Natural killer cell (primary cell): ENCODE measurements at regions not wholly inside any gene's neighbourhood (a gene's known extent, or its start where the extent isn't known, plus 50 kb on each side); places are given as distances from the start of the nearest gene placed in this dataset.

ENCODE experiments used
- ATAC-seq, 3 donors: fragments of 150-1000 bp in 2 of 3; fragments of 200-7000 bp in 1 of 3; cut with Tn5 transposase; 1 replicate in 1 of 3; 2 replicates in 2 of 3; pipeline ENCODE4 v1.10.0; 2021; ENCODE audit warnings: mild to moderate bottlenecking in 2 of 3, moderate library complexity in 2 of 3
- DNase-seq, 2 donors: peaks; one replicate each; pipeline versions ENCODE4 v3.0.0 to v3.0.0-alpha.2; 2013 to 2021; ENCODE audit warnings: mixed read lengths in 1 of 2
- H3K27ac ChIP-seq: one replicate; pipeline ENCODE4 v1.5.1; 2013; ENCODE audit warnings: mild to moderate bottlenecking, low read length
- H3K27me3 ChIP-seq: one replicate; pipeline ENCODE4 v1.6.1; 2013; ENCODE audit warnings: low read length; ENCODE audit not compliant: control insufficient read depth, insufficient read depth
- H3K36me3 ChIP-seq: one replicate; pipeline ENCODE4 v1.6.1; 2013; ENCODE audit warnings: low read length; ENCODE audit not compliant: control insufficient read depth, insufficient read depth
- H3K4me1 ChIP-seq: one replicate; pipeline ENCODE4 v1.6.1; 2013; ENCODE audit warnings: low read length; ENCODE audit not compliant: control insufficient read depth, insufficient read depth
- H3K4me3 ChIP-seq: one replicate; pipeline ENCODE4 v1.5.1; 2013; ENCODE audit warnings: low read length
- H3K9me3 ChIP-seq: one replicate; pipeline ENCODE4 v1.6.1; 2013; ENCODE audit warnings: low read length; ENCODE audit not compliant: control insufficient read depth, insufficient read depth
- H3K27ac Mint-ChIP-seq, 2 donors: one replicate each; pipeline ENCODE4 v1.8.0; 2022; ENCODE audit warnings: mild to moderate bottlenecking in 2 of 2, mixed read lengths in 2 of 2, moderate library complexity in 1 of 2
- H3K27me3 Mint-ChIP-seq, 2 donors: one replicate each; pipeline ENCODE4 v1.8.0; 2022; ENCODE audit warnings: low read depth in 2 of 2, mixed read lengths in 2 of 2
- H3K36me3 Mint-ChIP-seq: one replicate; pipeline ENCODE4 v1.8.0; 2022; ENCODE audit warnings: mixed read lengths
- H3K4me1 Mint-ChIP-seq, 2 donors: one replicate each; pipeline ENCODE4 v1.8.0; 2022; ENCODE audit warnings: mixed read lengths in 2 of 2
- H3K4me3 Mint-ChIP-seq: one replicate; pipeline ENCODE4 v1.8.0; 2022; ENCODE audit warnings: mild to moderate bottlenecking, moderate library complexity, mixed read lengths
- H3K9me3 Mint-ChIP-seq, 2 donors: one replicate each; pipeline ENCODE4 v1.8.0; 2022; ENCODE audit warnings: mixed read lengths in 2 of 2
- WGBS: methylation state at CpG from one replicate; pipeline ENCODE4 v1.1.7; 2013; ENCODE audit warnings: missing lambda C conversion rate; ENCODE audit not compliant: insufficient coverage; 5-methylcytosine and 5-hydroxymethylcytosine counted together
- intact Hi-C: fragments of 100-400 bp; cut with micrococcal nuclease; formaldehyde crosslinking; loops from one replicate; pipeline ENCODE4 v1.14.2; 2022
- TF ChIP-seq, protein P1 (sequence below): fragments of 200-600 bp; IDR thresholded peaks from one replicate; pipeline ENCODE4 v1.8.0; 2022; ENCODE audit warnings: antibody characterized with exemption

DNA sequence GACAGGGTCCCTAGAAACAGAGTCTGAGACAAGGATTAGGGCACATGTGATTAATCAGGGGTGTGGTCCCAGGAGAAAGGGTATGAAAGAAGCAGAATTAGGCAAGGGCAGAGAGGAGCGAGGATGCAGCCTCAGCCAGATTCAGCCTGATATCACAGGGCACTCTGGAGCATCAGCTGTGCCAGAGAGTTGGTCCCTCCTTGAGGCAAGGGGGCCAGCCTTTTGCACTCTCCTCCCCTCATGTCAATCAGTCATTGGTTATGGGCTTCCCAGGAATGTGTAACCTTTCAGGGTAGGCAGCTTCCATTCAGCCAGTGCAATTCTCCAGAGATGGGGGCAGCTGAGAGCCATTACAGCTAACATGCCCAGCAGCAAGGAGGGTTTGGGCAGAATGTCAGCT is 152.6 kb upstream of the LHX1 start:
- TF ChIP-seq, protein P1, sequence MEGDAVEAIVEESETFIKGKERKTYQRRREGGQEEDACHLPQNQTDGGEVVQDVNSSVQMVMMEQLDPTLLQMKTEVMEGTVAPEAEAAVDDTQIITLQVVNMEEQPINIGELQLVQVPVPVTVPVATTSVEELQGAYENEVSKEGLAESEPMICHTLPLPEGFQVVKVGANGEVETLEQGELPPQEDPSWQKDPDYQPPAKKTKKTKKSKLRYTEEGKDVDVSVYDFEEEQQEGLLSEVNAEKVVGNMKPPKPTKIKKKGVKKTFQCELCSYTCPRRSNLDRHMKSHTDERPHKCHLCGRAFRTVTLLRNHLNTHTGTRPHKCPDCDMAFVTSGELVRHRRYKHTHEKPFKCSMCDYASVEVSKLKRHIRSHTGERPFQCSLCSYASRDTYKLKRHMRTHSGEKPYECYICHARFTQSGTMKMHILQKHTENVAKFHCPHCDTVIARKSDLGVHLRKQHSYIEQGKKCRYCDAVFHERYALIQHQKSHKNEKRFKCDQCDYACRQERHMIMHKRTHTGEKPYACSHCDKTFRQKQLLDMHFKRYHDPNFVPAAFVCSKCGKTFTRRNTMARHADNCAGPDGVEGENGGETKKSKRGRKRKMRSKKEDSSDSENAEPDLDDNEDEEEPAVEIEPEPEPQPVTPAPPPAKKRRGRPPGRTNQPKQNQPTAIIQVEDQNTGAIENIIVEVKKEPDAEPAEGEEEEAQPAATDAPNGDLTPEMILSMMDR = no peak
- intact Hi-C loops = no loop called here
- Histone ChIP-seq H3K27me3 (peaks cover 6% of the 10 kb centered on the region), H3K36me3 (no peaks in the 10 kb centered on the region), H3K27ac (no peak overlapping the region), H3K9me3 (no peaks in the 10 kb centered on the region), H3K4me1 (no peaks in the 10 kb centered on the region), H3K4me3 (no peak overlapping the region)
- H3K9me3 Mint-ChIP-seq = no peaks in the 10 kb centered on the region
- no peaks in the 10 kb centered on the region for H3K36me3 Mint-ChIP-seq
- no peak for DNase-seq
- H3K27me3 Mint-ChIP-seq = peaks cover 1 to 25% of the 10 kb centered on the region in 2 donors
- no peak for ATAC-seq
- peaks cover 0 to 3% of the 10 kb centered on the region in 2 donors for H3K4me1 Mint-ChIP-seq
- 80% methylated on average over 1 of the region's 1 CpG for WGBS
- no peak overlapping the region for H3K4me3 Mint-ChIP-seq
- H3K27ac Mint-ChIP-seq = no peak overlapping the region

DNA sequence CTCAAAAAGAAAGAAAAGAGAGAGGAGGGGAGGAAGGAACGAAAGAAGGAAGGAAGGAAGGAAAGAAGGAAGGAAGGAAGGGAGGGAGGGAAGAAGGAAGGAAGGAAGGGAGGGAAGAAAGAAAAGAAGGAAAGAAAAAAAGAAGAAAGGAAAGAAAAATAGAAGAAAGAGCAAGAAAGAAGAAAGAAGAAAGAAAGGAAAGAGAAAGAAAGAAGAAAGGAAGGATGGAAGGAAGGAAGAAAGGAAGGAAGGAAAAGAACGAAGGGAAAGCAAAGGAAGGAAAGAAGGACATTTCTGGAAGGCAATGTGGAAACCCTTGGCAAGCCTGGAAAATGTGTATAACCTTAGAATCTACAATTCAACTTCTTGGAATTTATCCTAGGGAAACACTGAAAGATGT is 150.4 kb upstream of the LHX1 start:
- 70% methylated on average over 2 of the region's 2 CpGs for WGBS
- Histone ChIP-seq H3K27me3 (peaks cover 6% of the 10 kb centered on the region), H3K9me3 (no peaks in the 10 kb centered on the region), H3K36me3 (no peaks in the 10 kb centered on the region), H3K27ac (no peak overlapping the region), H3K4me3 (no peak overlapping the region), H3K4me1 (no peaks in the 10 kb centered on the region)
- DNase-seq (no peak), ATAC-seq (no peak)
- H3K27me3 Mint-ChIP-seq = peaks cover 9 to 31% of the 10 kb centered on the region in 2 donors
- intact Hi-C loops = no loop called here
- H3K4me1 Mint-ChIP-seq = peaks cover 0 to 3% of the 10 kb centered on the region in 2 donors
- no peaks in the 10 kb centered on the region for H3K36me3 Mint-ChIP-seq
- H3K9me3 Mint-ChIP-seq = no peaks in the 10 kb centered on the region
- TF ChIP-seq, protein P1 = no peak
- no peak overlapping the region for H3K4me3 Mint-ChIP-seq
- no peak overlapping the region for H3K27ac Mint-ChIP-seq

DNA sequence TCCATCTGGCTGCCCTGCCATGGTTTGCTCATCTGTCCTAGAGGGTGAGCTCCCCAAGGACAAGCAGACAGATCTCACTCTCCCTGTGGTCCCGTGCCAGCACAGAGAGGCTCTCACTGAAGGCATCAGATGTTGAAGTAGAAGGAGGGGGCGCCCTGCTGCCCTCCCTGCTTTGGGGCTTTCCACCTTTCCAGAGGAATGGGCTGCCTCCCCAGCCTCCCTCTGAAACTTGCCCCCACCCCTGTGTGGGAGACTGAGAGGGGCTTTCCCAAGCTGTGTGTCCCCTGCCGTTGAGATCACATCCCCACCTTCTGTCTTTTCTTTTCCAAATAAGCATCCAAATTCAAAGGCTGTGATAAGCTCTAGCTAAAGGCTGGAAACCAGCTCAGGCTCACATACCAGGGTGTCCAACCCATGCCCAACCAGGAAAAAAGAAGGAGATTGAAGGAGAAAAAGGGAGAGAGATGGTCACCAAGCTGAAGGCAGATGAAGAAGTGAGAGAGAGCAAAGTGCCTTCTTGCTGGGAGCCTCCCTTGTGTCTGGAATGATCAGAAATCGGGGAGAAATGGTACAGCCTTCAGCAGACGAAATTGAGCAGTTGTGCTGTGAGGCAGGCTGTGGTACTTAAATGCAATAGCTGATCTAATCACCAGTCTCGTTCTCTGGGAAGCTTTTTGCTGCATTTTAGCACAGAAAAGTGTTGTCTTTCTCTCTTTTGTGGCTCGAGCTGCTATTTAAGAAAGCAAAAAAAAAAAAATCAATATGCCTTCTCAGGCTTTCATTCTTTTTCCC is 145.9 kb upstream of the LHX1 start:
- Mint-ChIP-seq H3K4me1 (peaks cover 0 to 3% of the 10 kb centered on the region in 2 donors), H3K27me3 (peaks cover 12 to 29% of the 10 kb centered on the region in 2 donors), H3K36me3 (no peaks in the 10 kb centered on the region), H3K9me3 (no peaks in the 10 kb centered on the region), H3K4me3 (no peak overlapping the region), H3K27ac (no peak overlapping the region)
- no peak overlapping the region for H3K27ac ChIP-seq
- H3K36me3 ChIP-seq = no peaks in the 10 kb centered on the region
- intact Hi-C loops = no loop called here
- H3K4me3 ChIP-seq = no peak overlapping the region
- DNase-seq (no peak), ATAC-seq (no peak)
- H3K27me3 ChIP-seq = no peaks in the 10 kb centered on the region
- H3K4me1 ChIP-seq = no peaks in the 10 kb centered on the region
- TF ChIP-seq, protein P1 = no peak
- H3K9me3 ChIP-seq = no peaks in the 10 kb centered on the region
- WGBS = 42% methylated on average over 6 of the region's 7 CpGs
